B cell (primary cell): ENCODE measurements at regions not wholly inside any gene's neighbourhood (a gene's known extent, or its start where the extent isn't known, plus 50 kb on each side); places are given as distances from the start of the nearest gene placed in this dataset.

Experiments used
- ATAC-seq: fragments of 200-7000 bp; cut with Tn5 transposase; one replicate; pipeline ENCODE4 v1.10.0; 2021; ENCODE audit warnings: low read depth, mild to moderate bottlenecking, moderate number of reproducible peaks, moderate library complexity
- CTCF ChIA-PET: fragments of 350-600 bp; sonication (Branson Sonifier 250); formaldehyde crosslinking; loops from one replicate; lab custom pipeline; 2021; ENCODE audit warnings: antibody characterized with exemption, inconsistent platforms; lab: Charles Lee
- POLR2A ChIA-PET: fragments of 350-600 bp; sonication (Branson Sonifier 250); formaldehyde crosslinking; loops from one replicate; lab custom pipeline; 2021; ENCODE audit warnings: antibody characterized with exemption; lab: Charles Lee
- DNase-seq: peaks from one replicate; pipeline ENCODE4 v3.0.0; 2013
- H2AFZ ChIP-seq: 2 replicates; pipeline ENCODE4 v1.6.1; 2012; ENCODE audit warnings: mild to moderate bottlenecking, low read depth, low read length; ENCODE audit not compliant: insufficient read depth, poor library complexity, severe bottlenecking
- H3K27ac ChIP-seq, 2 donors: 1 replicate in 1 of 2; 2 replicates in 1 of 2; pipeline ENCODE4 v1.5.1; 2012 to 2013; ENCODE audit warnings: low read length in 2 of 2, mild to moderate bottlenecking in 2 of 2, moderate library complexity in 1 of 2
- H3K27me3 ChIP-seq, 4 experiments: fragments of 200-600 bp in 1 of 4; sonication (generic) in 1 of 4; replicated peaks in 1 of 4; 1 replicate in 2 of 4; 2 replicates in 2 of 4; pipeline versions ENCODE4 v1.6.1 to v1.7.0; 2013 to 2016; ENCODE audit warnings: low read length in 3 of 4, mild to moderate bottlenecking in 2 of 4, mixed read lengths in 1 of 4, moderate library complexity in 1 of 4; ENCODE audit not compliant: insufficient read depth in 4 of 4, control insufficient read depth in 3 of 4; ENCODE audit errors: control extremely low read depth in 1 of 4
- H3K36me3 ChIP-seq, 2 experiments: replicated peaks in 1 of 2; 1 replicate in 1 of 2; 2 replicates in 1 of 2; pipeline versions ENCODE4 v1.6.1 to v1.7.1; 2013; ENCODE audit warnings: low read length in 1 of 2; ENCODE audit not compliant: insufficient read depth in 2 of 2, control insufficient read depth in 1 of 2; ENCODE audit errors: control extremely low read depth in 1 of 2, extremely low read depth in 1 of 2
- H3K4me1 ChIP-seq, 2 donors: fragments of 200-600 bp in 1 of 2; sonication (generic) in 1 of 2; 1 replicate in 1 of 2; 2 replicates in 1 of 2; pipeline versions ENCODE4 v1.5.1 to v1.6.1; 2013 to 2017; ENCODE audit warnings: low read length in 2 of 2; ENCODE audit not compliant: control insufficient read depth in 2 of 2, insufficient read depth in 2 of 2
- H3K4me2 ChIP-seq: replicated peaks from 2 replicates; pipeline ENCODE3; 2012; ENCODE audit warnings: mild to moderate bottlenecking, low read depth, low read length; ENCODE audit not compliant: poor library complexity, severe bottlenecking
- H3K4me3 ChIP-seq, 5 experiments: fragments of 200-600 bp in 1 of 5; sonication (generic) in 1 of 5; 1 replicate in 3 of 5; 2 replicates in 2 of 5; pipeline versions ENCODE4 v1.5.1 to v1.7.0; 2011 to 2016; ENCODE audit warnings: low read length in 4 of 5, mild to moderate bottlenecking in 4 of 5, low read depth in 2 of 5, control low read depth in 1 of 5, moderate library complexity in 1 of 5; ENCODE audit not compliant: insufficient read depth in 1 of 5; ENCODE audit errors: control extremely low read depth in 1 of 5, extremely low read depth in 1 of 5
- H3K79me2 ChIP-seq: fragments of 200-600 bp; sonication (generic); one replicate; pipeline ENCODE4 v1.6.0; 2016; ENCODE audit warnings: low read length; ENCODE audit not compliant: control insufficient read depth, insufficient read depth
- H3K9ac ChIP-seq: fragments of 200-600 bp; sonication (generic); 2 replicates; pipeline ENCODE4 v1.6.1; 2017; ENCODE audit warnings: mild to moderate bottlenecking, low read length, moderate library complexity
- H3K9me3 ChIP-seq, 3 donors: one replicate each; pipeline versions ENCODE4 v1.6.1 to v1.7.1; 2013; ENCODE audit warnings: low read length in 2 of 3; ENCODE audit not compliant: control insufficient read depth in 2 of 3, insufficient read depth in 1 of 3; ENCODE audit errors: control extremely low read depth in 1 of 3
- H4K20me1 ChIP-seq: 2 replicates; pipeline ENCODE4 v1.6.0; 2012; ENCODE audit warnings: mild to moderate bottlenecking, low read length; ENCODE audit not compliant: insufficient read depth, control insufficient read depth, poor library complexity, severe bottlenecking
- H3K27ac Mint-ChIP-seq: one replicate; pipeline ENCODE4 v1.8.0; 2021; ENCODE audit warnings: mixed read lengths
- H3K27me3 Mint-ChIP-seq: one replicate; pipeline ENCODE4 v1.8.0; 2021; ENCODE audit warnings: mixed read lengths
- H3K4me1 Mint-ChIP-seq: one replicate; pipeline ENCODE4 v1.8.0; 2021; ENCODE audit warnings: mixed read lengths
- H3K4me3 Mint-ChIP-seq: one replicate; pipeline ENCODE4 v1.8.0; 2021; ENCODE audit warnings: mixed read lengths
- H3K9me3 Mint-ChIP-seq: one replicate; pipeline ENCODE4 v1.8.0; 2022; ENCODE audit warnings: mixed read lengths; ENCODE audit not compliant: insufficient read depth
- EZH2 ChIP-seq: IDR thresholded peaks from 2 replicates; pipeline ENCODE4 v1.6.1; 2012; ENCODE audit warnings: borderline replicate concordance, low read depth, mild to moderate bottlenecking, moderate library complexity, low read length; ENCODE audit not compliant: insufficient read depth, poor library complexity, severe bottlenecking
- WGBS: methylation state at CpG from one replicate; pipeline ENCODE4 v1.1.5; 2013; ENCODE audit warnings: missing lambda C conversion rate; ENCODE audit not compliant: insufficient coverage; 5-methylcytosine and 5-hydroxymethylcytosine counted together
- intact Hi-C: fragments of 100-400 bp; cut with micrococcal nuclease; formaldehyde crosslinking; loops from one replicate; pipeline ENCODE4 v1.10.0; 2022
- TF ChIP-seq, protein P1 (sequence below): fragments of 200-600 bp; IDR thresholded peaks from one replicate; pipeline ENCODE4 v1.8.0; 2022; ENCODE audit warnings: antibody characterized with exemption, mild to moderate bottlenecking

DNA sequence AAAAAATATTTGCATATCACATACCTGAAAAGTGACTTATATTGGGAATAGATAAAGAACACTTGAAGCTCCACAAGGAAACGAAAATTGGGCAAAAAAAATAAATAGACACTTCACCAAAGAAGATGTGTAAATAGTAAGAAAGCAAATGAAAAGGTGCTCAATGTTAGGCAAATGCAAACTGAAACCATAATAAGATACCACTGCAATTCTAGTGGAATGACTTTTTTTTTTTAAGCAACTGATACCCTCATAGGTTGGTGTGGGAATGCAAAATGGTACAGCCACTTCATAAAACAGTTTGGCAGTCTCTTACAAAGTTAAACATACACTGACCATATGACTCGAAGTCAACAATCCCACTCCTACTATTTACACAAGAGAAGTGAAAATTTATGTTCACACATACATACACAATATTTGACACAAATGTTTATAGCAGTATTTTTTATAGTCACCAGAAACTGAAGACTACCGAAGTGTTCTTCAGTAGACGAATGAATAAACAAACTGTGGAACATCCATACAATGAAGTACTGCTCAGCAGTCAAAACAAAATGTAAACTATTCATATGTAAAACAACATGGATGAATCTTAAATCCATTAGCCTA is 176.3 kb downstream of the ZMAT3 start:
- Histone ChIP-seq H3K4me3 (no peak overlapping the region), H2AFZ (no peak overlapping the region), H3K27ac (no peak overlapping the region), H3K27me3 (no peaks in the 10 kb centered on the region), H4K20me1 (no peaks in the 10 kb centered on the region), H3K9me3 (no peaks in the 10 kb centered on the region), H3K9ac (no peak overlapping the region), H3K79me2 (no peaks in the 10 kb centered on the region), H3K4me2 (no peak overlapping the region), H3K36me3 (no peaks in the 10 kb centered on the region), H3K4me1 (no peaks in the 10 kb centered on the region)
- Mint-ChIP-seq H3K27me3 (no peaks in the 10 kb centered on the region), H3K27ac (no peak overlapping the region), H3K9me3 (no peaks in the 10 kb centered on the region), H3K4me1 (no peaks in the 10 kb centered on the region), H3K4me3 (no peak overlapping the region)
- TF ChIP-seq, protein P1, sequence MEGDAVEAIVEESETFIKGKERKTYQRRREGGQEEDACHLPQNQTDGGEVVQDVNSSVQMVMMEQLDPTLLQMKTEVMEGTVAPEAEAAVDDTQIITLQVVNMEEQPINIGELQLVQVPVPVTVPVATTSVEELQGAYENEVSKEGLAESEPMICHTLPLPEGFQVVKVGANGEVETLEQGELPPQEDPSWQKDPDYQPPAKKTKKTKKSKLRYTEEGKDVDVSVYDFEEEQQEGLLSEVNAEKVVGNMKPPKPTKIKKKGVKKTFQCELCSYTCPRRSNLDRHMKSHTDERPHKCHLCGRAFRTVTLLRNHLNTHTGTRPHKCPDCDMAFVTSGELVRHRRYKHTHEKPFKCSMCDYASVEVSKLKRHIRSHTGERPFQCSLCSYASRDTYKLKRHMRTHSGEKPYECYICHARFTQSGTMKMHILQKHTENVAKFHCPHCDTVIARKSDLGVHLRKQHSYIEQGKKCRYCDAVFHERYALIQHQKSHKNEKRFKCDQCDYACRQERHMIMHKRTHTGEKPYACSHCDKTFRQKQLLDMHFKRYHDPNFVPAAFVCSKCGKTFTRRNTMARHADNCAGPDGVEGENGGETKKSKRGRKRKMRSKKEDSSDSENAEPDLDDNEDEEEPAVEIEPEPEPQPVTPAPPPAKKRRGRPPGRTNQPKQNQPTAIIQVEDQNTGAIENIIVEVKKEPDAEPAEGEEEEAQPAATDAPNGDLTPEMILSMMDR: no peak
- TF ChIP-seq EZH2: no peak
- intact Hi-C loops: no loop called here
- ATAC-seq (no peak), DNase-seq (no peak)
- no CpG with 5 or more reads among the region's 4 CpGs for WGBS
- ChIA-PET POLR2A (no interaction called here), CTCF (no interaction called here)
